AG04450 (cell line): ENCODE measurements at regions not wholly inside any gene's neighbourhood (a gene's known extent, or its start where the extent isn't known, plus 50 kb on each side); places are given as distances from the start of the nearest gene placed in this dataset.
"Not testable (repeated sequence)": the region's sequence is repeated elsewhere in the genome, so short reads cannot be mapped to it uniquely, and the experiment has no call there.

Experiments
- CTCF ChIA-PET: fragments of 300-600, 350-600 bp; formaldehyde crosslinking; extraction: SDS; loops from one replicate; lab custom pipeline; 2022; ENCODE audit warnings: antibody characterized with exemption, inconsistent platforms; lab: Charles Lee
- POLR2A ChIA-PET: fragments of 350-600 bp; formaldehyde crosslinking; extraction: SDS; loops from one replicate; lab custom pipeline; 2021; ENCODE audit warnings: antibody characterized with exemption, inconsistent platforms; lab: Yijun Ruan, JAX
- DNase-seq: peaks from one replicate; pipeline ENCODE4 v3.0.0-alpha.2; 2011; ENCODE audit warnings: low read depth, low spot score
- H3K27ac ChIP-seq: one replicate; pipeline ENCODE4 v1.5.1; 2012; ENCODE audit warnings: low read depth, low read length, control low read depth
- H3K27me3 ChIP-seq: one replicate; pipeline ENCODE4 v1.6.0; 2012; ENCODE audit warnings: low read length; ENCODE audit not compliant: control insufficient read depth, insufficient read depth
- H3K4me3 ChIP-seq: 2 replicates; pipeline ENCODE4 v1.5.1; 2011; ENCODE audit warnings: mild to moderate bottlenecking, low read depth, low read length, control low read depth
- H3K9me3 ChIP-seq: 2 replicates; pipeline ENCODE4 v1.5.1; 2012; ENCODE audit warnings: low read length; ENCODE audit not compliant: control insufficient read depth, insufficient read depth
- TF ChIP-seq, protein P1 (sequence below): IDR thresholded peaks from 2 replicates; pipeline ENCODE4 v1.5.1; 2011; ENCODE audit warnings: low read depth, low read length, control low read depth, inconsistent platforms

DNA sequence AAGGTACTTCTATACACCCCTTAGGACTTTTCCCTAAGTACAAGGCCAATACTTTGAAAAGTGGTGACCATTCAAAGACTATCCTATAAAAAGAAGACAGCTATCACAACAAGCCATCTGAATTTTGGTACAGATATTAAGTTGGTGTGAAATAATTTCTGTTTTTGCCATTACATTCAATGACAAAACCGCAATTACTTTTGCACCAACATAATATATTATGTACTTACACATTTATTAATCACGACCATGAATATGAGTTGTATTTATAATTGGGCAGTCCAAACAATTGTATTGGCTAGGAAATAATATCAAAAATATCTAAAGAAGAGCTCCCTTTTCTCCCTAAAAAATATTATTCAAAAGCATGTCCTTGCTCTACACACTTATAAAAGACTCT, 215.7 kb downstream of the TMA16 start:
- TF ChIP-seq, protein P1, sequence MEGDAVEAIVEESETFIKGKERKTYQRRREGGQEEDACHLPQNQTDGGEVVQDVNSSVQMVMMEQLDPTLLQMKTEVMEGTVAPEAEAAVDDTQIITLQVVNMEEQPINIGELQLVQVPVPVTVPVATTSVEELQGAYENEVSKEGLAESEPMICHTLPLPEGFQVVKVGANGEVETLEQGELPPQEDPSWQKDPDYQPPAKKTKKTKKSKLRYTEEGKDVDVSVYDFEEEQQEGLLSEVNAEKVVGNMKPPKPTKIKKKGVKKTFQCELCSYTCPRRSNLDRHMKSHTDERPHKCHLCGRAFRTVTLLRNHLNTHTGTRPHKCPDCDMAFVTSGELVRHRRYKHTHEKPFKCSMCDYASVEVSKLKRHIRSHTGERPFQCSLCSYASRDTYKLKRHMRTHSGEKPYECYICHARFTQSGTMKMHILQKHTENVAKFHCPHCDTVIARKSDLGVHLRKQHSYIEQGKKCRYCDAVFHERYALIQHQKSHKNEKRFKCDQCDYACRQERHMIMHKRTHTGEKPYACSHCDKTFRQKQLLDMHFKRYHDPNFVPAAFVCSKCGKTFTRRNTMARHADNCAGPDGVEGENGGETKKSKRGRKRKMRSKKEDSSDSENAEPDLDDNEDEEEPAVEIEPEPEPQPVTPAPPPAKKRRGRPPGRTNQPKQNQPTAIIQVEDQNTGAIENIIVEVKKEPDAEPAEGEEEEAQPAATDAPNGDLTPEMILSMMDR = no peak
- CTCF ChIA-PET = interaction anchor here (1.0 kb wide), 1 partner anchor 162 kb away, joined by 3 read pairs; no protein-coding TSS in a partner anchor
- DNase-seq = no peak
- POLR2A ChIA-PET = no interaction called here
- Histone ChIP-seq H3K27me3 (no peaks in the 10 kb centered on the region), H3K27ac (no peak overlapping the region), H3K4me3 (no peak overlapping the region), H3K9me3 (no peaks in the 10 kb centered on the region)

DNA sequence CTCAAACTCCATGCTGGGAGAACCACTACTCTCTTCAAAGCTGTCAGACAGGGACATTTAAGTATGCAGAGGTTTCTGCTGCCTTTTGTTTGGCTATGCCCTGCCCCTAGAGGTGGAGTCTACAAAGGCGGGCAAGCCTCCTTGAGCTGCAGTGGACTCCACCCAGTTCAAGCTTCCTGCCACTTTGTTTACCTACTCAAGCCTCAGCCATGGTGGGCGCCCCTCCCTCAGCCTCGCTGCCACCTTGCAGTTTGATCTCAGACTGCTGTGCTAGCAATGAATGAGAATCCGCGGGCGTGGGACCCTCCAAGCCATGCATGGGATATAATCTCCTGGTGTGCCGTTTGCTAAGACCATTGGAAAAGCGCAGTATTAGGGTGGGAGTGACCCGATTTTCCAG, 230.0 kb downstream of the TMA16 start:
- POLR2A ChIA-PET, H3K27ac ChIP-seq, CTCF ChIA-PET, H3K4me3 ChIP-seq, H3K27me3 ChIP-seq, H3K9me3 ChIP-seq, DNase-seq: not testable (repeated sequence)

DNA sequence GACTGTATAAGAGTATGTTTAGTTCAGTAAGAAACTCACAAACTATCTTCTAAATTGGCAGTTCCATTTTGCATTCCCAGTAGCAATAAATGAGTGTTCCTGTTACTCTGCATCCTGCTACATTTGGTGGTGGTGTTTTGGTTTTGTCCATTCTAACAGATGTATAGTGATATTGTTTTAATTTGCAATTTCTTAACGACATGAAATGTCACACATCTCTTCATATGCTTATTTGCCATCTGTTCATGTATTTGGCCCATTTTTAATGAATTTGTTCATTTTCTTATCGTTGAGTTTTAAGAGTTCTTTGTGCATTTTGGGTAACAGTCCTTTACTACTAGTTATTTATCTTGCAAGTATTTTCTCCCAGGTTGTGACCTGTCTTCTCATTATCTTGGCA, 232.2 kb downstream of the TMA16 start:
- POLR2A ChIA-PET = no interaction called here

DNA sequence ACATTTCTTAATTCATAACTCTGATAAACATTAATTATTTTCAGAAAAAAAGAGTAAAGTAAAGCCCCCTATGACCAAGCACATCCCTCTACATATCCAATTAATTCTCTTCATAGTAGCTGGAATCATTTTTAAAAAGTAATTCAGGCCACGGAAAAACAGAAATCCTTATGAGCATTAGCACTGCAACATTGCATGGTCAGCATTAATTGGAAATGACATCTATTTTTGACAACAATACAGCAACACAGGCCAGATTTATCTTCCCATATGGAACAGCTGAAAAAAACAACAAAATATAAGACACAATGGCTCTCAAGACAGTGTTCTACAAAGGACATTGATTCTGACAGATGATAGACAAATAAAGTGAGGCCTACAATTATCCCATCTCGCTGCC, 236.6 kb downstream of the TMA16 start:
- no peaks in the 10 kb centered on the region for H3K27me3 ChIP-seq
- H3K4me3 ChIP-seq = no peak overlapping the region
- no peak for DNase-seq
- TF ChIP-seq, protein P1 = no peak
- ChIA-PET POLR2A (no interaction called here), CTCF (interaction anchor here (1.0 to 1.3 kb wide), 3 partner anchors 175 to 181 kb away, joined by 3 to 7 read pairs (median 4); no protein-coding TSS in a partner anchor)
- no peak overlapping the region for H3K27ac ChIP-seq
- no peaks in the 10 kb centered on the region for H3K9me3 ChIP-seq

More for the DNA sequence above, 232.2 kb downstream of the TMA16 start:
- TF ChIP-seq, protein P1 = no peak
- H3K9me3 ChIP-seq = no peaks in the 10 kb centered on the region
- DNase-seq = no peak
- CTCF ChIA-PET = no interaction called here
- no peak overlapping the region for H3K27ac ChIP-seq
- H3K27me3 ChIP-seq = no peaks in the 10 kb centered on the region
- no peak overlapping the region for H3K4me3 ChIP-seq

DNA sequence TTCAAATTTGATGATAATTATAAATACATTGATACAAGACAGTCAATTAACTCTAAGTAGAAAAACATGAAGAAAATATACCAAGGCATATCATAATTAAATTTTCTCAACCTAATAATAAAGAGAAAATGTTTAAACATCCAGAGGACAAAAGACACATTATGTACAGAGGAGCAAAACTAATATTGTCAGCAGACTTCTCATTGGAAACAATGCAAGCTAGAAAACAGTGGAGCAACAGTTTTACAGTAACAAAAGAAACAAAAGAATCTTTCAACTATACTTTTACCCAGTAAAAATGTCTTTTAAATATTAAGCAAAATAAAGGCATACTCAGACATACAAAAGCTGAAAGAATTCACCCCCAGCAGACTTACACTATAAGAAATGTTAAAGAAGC, 238.0 kb downstream of the TMA16 start:
- ChIA-PET POLR2A (no interaction called here), CTCF (no interaction called here)
- TF ChIP-seq, protein P1 = no peak
- Histone ChIP-seq H3K9me3 (no peaks in the 10 kb centered on the region), H3K4me3 (no peak overlapping the region), H3K27ac (no peak overlapping the region), H3K27me3 (no peaks in the 10 kb centered on the region)
- DNase-seq = no peak

DNA sequence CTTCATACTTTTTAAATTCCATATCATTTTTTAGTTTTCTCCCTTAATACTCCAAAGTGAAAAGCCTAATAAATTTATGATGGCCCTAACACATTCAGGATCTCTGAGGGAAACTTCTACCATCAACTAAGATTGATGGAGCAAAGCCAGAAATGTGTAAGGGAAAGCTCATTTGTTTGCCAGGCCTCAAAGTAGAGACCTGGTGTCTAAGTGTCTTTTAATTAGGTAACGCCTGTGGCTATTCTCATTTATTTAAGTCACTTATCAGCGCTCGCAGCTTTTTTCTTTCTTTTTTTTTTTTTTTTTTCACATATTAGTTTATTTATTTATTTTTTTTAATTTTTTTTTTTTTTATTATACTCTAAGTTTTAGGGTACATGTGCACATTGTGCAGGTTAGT, 242.4 kb downstream of the TMA16 start:
- DNase-seq = no peak
- Histone ChIP-seq H3K9me3 (no peaks in the 10 kb centered on the region), H3K27me3 (no peaks in the 10 kb centered on the region), H3K4me3 (no peak overlapping the region), H3K27ac (no peak overlapping the region)
- TF ChIP-seq, protein P1 = no peak
- POLR2A ChIA-PET = no interaction called here
- CTCF ChIA-PET = interaction anchor here (0.7 kb wide), 1 partner anchor 20 kb away, joined by 4 read pairs; no protein-coding TSS in a partner anchor

DNA sequence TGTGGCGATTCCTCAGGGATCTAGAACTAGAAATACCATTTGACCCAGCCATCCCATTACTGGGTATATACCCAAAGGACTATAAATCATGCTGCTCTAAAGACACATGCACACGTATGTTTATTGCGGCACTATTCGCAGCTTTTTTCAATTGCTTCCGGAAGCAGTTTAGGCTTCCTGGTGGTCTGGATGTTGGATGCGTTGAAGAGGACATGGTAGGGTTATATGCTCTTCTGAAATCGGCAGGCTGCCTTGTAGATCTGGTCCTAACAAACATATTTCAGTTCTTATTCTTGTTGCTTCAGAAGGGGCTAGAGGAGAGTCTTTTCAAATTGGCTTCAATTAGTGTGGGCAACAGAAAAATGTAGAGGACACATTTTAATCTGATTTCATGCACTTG, 243.4 kb downstream of the TMA16 start:
- POLR2A ChIA-PET, H3K27me3 ChIP-seq, CTCF ChIA-PET, DNase-seq, H3K4me3 ChIP-seq, H3K9me3 ChIP-seq, H3K27ac ChIP-seq: not testable (repeated sequence)
